Heart left ventricle (tissue), 13 donors: ENCODE measurements at regions not wholly inside any gene's neighbourhood (a gene's known extent, or its start where the extent isn't known, plus 50 kb on each side); places are given as distances from the start of the nearest gene placed in this dataset.

Experiments
- CTCF ChIP-seq, 12 donors: fragments of 200-600 bp; sonication (generic) in 4 of 12; IDR thresholded peaks; one replicate each; pipeline versions ENCODE4 v1.5.0 to v1.8.0; 2018 to 2022; ENCODE audit warnings: antibody characterized with exemption in 12 of 12, mild to moderate bottlenecking in 5 of 12
- POLR2A ChIP-seq, 2 donors: fragments of 450-650 bp; IDR thresholded peaks; one replicate each; pipeline ENCODE4 v1.6.1; 2017; ENCODE audit warnings: antibody characterized with exemption in 2 of 2, mild to moderate bottlenecking in 2 of 2, moderate library complexity in 2 of 2
- donor health status: ischemic (EF 13 %, LVEDD 7.1; RV severe dilation, severe dysfunction).
- donor health status: DM: no; HTN: yes; CAD: no.
- donor health status: DM: no; HTN: no; CAD: no.
- donor health status: ischemic (EF 25% LVEDD 6.9; RV normal size, moderate dysfunction).
- donor health status: ischemic (EF 25% LVEDD 5.7; RV mildly dilated, moderate dysfunction).
- donor health status: ischemic (EF 35%, LVEDD 5.7; RV mildly dilated, moderate dysfunction).
- donor health status: nonischemic (EF 11% LVEDD 7.7; RV severe dilation, severe dysfunction).
- donor health status: DM: yes; HTN: yes; CAD: no.
- donor health status: PGD.
- donor health status: ischemic (EF 29% LVEDD 5.4; RV normal size, mild dysfunction).
- donor health status: nonischemic (EF 23%, LVEDD 6.1; RV moderate dilation, normal function).

- no peak for TF ChIP-seq CTCF (IDR thresholded peaks at IDR 0.05)
- TF ChIP-seq POLR2A (IDR thresholded peaks at IDR 0.05), result no peak
Measured at GRCh38 chrX:95628796-95629195, 1055.8 kb upstream of the DIAPH2 start.
